ENCODE measurements at regions not wholly inside any gene's neighbourhood (a gene's known extent, or its start where the extent isn't known, plus 50 kb on each side); places are given as distances from the start of the nearest gene placed in this dataset.

DNA sequence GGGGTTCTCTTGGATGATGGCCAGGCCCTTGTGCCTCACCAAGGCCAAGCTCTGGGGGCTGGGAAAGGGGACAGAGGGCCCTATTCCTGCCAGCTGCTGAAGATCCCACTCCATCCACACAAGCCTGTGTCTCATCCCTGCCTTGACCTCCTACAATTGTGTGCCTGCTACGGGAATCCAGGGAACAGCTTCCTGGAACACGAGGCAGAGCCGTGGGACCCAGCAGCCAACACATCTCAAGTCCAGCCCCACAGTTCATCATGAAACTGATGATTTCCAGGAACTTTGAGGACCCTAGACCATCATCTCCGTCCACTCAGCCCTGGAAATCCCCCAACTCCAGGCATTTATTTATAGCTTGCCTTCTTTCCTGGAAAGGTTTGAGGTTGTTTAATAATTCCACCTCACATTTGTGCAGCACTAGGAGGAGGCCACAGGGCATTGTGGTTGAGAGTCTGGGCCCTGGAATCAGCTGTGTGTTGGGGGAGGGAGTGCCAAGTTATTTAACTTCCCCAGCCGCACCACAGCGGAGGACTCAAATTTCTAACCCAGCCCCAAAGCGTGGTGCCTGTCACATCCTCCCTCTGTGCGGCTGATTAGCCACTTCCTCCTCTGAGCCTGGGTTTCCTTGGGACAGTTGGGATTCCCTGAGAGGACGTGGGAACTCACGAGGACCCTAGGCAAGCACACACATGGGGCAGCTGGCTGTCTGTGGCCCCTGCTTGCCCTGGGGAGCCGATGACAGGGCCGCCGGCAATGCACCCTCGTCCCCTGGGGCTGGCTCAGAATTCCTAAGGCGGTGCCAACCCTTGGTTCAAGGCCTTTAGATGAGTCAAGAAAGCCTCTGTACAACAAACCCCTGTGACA, 58.2 kb upstream of the GGTA1 start:
- TF ChIP-seq SP1 (IDR thresholded peaks at IDR 0.05): peak; percentile 52
- TF ChIP-seq GABPA (IDR thresholded peaks at IDR 0.05 in 1 of 2, conservative IDR thresholded peaks at IDR 0.05 in 1 of 2): no peak
- TF ChIP-seq TAF1 (conservative IDR thresholded peaks at IDR 0.05): no peak
- TF ChIP-seq, protein P1, sequence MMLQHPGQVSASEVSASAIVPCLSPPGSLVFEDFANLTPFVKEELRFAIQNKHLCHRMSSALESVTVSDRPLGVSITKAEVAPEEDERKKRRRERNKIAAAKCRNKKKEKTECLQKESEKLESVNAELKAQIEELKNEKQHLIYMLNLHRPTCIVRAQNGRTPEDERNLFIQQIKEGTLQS (IDR thresholded peaks at IDR 0.05): no peak
- no peak for TF ChIP-seq HNF4A (conservative IDR thresholded peaks at IDR 0.05)
- no peak for TF ChIP-seq FOXA1 (IDR thresholded peaks at IDR 0.05)
- TF ChIP-seq NR2F2 (IDR thresholded peaks at IDR 0.05): peak; percentile 68
- peak in 1 of 2 donors; percentile 10 for TF ChIP-seq JUND (IDR thresholded peaks at IDR 0.05)
- TF ChIP-seq RXRA (IDR thresholded peaks at IDR 0.05): peak in 1 of 2 donors; percentile 61
- no peak for TF ChIP-seq FOXA2 (IDR thresholded peaks at IDR 0.05)
- TF ChIP-seq RAD21 (IDR thresholded peaks at IDR 0.05): peak; percentile 21 to 28
- Histone ChIP-seq H3K4me3 (ENCODE audit: low read depth in 1 of 3, low read length in 3 of 3) (no peak overlapping the region), H3K9ac (ENCODE audit: low read depth in 1 of 2, low read length in 2 of 2) (no peak overlapping the region), H3K4me1 (ENCODE audit: control insufficient read depth in 4 of 4, insufficient read depth in 4 of 4, low read length in 3 of 4) (peaks cover 0 to 13% (median 8%) of the 10 kb centered on the region in 4 donors), H3K27ac (ENCODE audit: low read depth in 1 of 2, low read length in 2 of 2) (peak overlapping the region; percentile 53 to 76), H3K36me3 (ENCODE audit: control insufficient read depth in 4 of 4, insufficient read depth in 3 of 4, low read depth in 1 of 4, low read length in 3 of 4) (no peaks in the 10 kb centered on the region), H3K27me3 (ENCODE audit: control insufficient read depth in 4 of 4, insufficient read depth in 4 of 4, low read length in 3 of 4) (no peaks in the 10 kb centered on the region), H3K9me3 (ENCODE audit: control insufficient read depth in 4 of 4, low read length in 3 of 4) (no peaks in the 10 kb centered on the region)
- peak; percentile 39 for DNase-seq (ENCODE audit: low spot score)
- WGBS: 60% methylated on average over 15 of the region's 15 CpGs

DNA sequence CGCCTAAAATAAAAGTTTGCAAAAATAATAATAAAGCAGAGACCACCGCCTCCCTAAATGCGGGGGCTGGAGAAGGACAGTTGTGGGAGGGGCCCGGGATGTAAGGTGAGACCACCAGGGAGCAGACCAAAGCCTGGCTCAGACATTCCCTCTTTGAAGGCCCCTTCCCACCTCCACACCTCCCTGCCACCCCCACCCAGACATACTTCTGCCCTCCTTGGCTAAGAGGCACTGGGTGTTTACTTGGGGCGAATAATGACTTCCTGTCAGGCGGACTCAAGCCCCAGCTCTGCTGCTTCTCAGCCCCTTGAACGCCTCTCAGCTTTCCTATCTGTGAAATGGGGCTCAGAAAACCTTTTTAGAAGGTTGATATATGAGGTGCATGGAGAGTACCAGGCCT, 58.8 kb upstream of the GGTA1 start:
- H3K4me1 ChIP-seq (ENCODE audit: control insufficient read depth in 4 of 4, insufficient read depth in 4 of 4, low read length in 3 of 4): peaks cover 0 to 13% (median 8%) of the 10 kb centered on the region in 4 donors
- 72% methylated on average over 7 of the region's 7 CpGs for WGBS
- H3K27me3 ChIP-seq (ENCODE audit: control insufficient read depth in 4 of 4, insufficient read depth in 4 of 4, low read length in 3 of 4): no peaks in the 10 kb centered on the region
- no peak overlapping the region for H3K4me3 ChIP-seq (ENCODE audit: low read depth in 1 of 3, low read length in 3 of 3)
- H3K9me3 ChIP-seq (ENCODE audit: control insufficient read depth in 4 of 4, low read length in 3 of 4): no peaks in the 10 kb centered on the region
- peak overlapping the region; percentile 53 to 76 for H3K27ac ChIP-seq (ENCODE audit: low read depth in 1 of 2, low read length in 2 of 2)
- H3K36me3 ChIP-seq (ENCODE audit: control insufficient read depth in 4 of 4, insufficient read depth in 3 of 4, low read depth in 1 of 4, low read length in 3 of 4): no peaks in the 10 kb centered on the region
- TF ChIP-seq, protein P2, sequence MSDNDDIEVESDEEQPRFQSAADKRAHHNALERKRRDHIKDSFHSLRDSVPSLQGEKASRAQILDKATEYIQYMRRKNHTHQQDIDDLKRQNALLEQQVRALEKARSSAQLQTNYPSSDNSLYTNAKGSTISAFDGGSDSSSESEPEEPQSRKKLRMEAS (IDR thresholded peaks at IDR 0.05): no peak
- TF ChIP-seq, protein P3, sequence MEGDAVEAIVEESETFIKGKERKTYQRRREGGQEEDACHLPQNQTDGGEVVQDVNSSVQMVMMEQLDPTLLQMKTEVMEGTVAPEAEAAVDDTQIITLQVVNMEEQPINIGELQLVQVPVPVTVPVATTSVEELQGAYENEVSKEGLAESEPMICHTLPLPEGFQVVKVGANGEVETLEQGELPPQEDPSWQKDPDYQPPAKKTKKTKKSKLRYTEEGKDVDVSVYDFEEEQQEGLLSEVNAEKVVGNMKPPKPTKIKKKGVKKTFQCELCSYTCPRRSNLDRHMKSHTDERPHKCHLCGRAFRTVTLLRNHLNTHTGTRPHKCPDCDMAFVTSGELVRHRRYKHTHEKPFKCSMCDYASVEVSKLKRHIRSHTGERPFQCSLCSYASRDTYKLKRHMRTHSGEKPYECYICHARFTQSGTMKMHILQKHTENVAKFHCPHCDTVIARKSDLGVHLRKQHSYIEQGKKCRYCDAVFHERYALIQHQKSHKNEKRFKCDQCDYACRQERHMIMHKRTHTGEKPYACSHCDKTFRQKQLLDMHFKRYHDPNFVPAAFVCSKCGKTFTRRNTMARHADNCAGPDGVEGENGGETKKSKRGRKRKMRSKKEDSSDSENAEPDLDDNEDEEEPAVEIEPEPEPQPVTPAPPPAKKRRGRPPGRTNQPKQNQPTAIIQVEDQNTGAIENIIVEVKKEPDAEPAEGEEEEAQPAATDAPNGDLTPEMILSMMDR (IDR thresholded peaks at IDR 0.05; ENCODE audit: low read depth, low read length, missing input control): no peak
- TF ChIP-seq RXRA (IDR thresholded peaks at IDR 0.05) (no peak), FOXA1 (IDR thresholded peaks at IDR 0.05) (no peak), FOXA2 (IDR thresholded peaks at IDR 0.05) (no peak)
- TF ChIP-seq, protein P4, sequence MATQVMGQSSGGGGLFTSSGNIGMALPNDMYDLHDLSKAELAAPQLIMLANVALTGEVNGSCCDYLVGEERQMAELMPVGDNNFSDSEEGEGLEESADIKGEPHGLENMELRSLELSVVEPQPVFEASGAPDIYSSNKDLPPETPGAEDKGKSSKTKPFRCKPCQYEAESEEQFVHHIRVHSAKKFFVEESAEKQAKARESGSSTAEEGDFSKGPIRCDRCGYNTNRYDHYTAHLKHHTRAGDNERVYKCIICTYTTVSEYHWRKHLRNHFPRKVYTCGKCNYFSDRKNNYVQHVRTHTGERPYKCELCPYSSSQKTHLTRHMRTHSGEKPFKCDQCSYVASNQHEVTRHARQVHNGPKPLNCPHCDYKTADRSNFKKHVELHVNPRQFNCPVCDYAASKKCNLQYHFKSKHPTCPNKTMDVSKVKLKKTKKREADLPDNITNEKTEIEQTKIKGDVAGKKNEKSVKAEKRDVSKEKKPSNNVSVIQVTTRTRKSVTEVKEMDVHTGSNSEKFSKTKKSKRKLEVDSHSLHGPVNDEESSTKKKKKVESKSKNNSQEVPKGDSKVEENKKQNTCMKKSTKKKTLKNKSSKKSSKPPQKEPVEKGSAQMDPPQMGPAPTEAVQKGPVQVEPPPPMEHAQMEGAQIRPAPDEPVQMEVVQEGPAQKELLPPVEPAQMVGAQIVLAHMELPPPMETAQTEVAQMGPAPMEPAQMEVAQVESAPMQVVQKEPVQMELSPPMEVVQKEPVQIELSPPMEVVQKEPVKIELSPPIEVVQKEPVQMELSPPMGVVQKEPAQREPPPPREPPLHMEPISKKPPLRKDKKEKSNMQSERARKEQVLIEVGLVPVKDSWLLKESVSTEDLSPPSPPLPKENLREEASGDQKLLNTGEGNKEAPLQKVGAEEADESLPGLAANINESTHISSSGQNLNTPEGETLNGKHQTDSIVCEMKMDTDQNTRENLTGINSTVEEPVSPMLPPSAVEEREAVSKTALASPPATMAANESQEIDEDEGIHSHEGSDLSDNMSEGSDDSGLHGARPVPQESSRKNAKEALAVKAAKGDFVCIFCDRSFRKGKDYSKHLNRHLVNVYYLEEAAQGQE (IDR thresholded peaks at IDR 0.05): no peak
- TF ChIP-seq, protein P5, sequence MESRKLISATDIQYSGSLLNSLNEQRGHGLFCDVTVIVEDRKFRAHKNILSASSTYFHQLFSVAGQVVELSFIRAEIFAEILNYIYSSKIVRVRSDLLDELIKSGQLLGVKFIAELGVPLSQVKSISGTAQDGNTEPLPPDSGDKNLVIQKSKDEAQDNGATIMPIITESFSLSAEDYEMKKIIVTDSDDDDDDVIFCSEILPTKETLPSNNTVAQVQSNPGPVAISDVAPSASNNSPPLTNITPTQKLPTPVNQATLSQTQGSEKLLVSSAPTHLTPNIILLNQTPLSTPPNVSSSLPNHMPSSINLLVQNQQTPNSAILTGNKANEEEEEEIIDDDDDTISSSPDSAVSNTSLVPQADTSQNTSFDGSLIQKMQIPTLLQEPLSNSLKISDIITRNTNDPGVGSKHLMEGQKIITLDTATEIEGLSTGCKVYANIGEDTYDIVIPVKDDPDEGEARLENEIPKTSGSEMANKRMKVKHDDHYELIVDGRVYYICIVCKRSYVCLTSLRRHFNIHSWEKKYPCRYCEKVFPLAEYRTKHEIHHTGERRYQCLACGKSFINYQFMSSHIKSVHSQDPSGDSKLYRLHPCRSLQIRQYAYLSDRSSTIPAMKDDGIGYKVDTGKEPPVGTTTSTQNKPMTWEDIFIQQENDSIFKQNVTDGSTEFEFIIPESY (IDR thresholded peaks at IDR 0.05): no peak
- no peak overlapping the region for H3K9ac ChIP-seq (ENCODE audit: low read depth in 1 of 2, low read length in 2 of 2)
- no peak for DNase-seq (ENCODE audit: low spot score)

Measured in liver (tissue), 8 donors.